ENCODE measurements at regions not wholly inside any gene's neighbourhood (a gene's known extent, or its start where the extent isn't known, plus 50 kb on each side); places are given as distances from the start of the nearest gene placed in this dataset.

- TF ChIP-seq USF2 (IDR thresholded peaks at IDR 0.05; ENCODE audit: borderline replicate concordance, low read depth, low read length) (no peak), TAF1 (IDR thresholded peaks at IDR 0.05; ENCODE audit: borderline replicate concordance, low read depth, low read length) (no peak), PBX3 (IDR thresholded peaks at IDR 0.05) (no peak), FOSL2 (IDR thresholded peaks at IDR 0.05; ENCODE audit: borderline replicate concordance, low read depth) (no peak), CTCF (IDR thresholded peaks at IDR 0.05) (peak; percentile 54), REST (IDR thresholded peaks at IDR 0.05; ENCODE audit: low read depth, low read length) (no peak), TCF12 (IDR thresholded peaks at IDR 0.05) (no peak), EZH2phosphoT487 (IDR thresholded peaks at IDR 0.05; ENCODE audit: borderline replicate concordance, low read depth) (no peak), TEAD4 (IDR thresholded peaks at IDR 0.05; ENCODE audit: borderline replicate concordance, insufficient read depth) (no peak), MXI1 (IDR thresholded peaks at IDR 0.05; ENCODE audit: low read depth, low read length) (no peak), JUND (IDR thresholded peaks at IDR 0.05) (no peak)
These were observed 131.6 kb upstream of the GRID2 start (continued) for GRCh38 chr4:92172203-92172602.

- POLR2A ChIA-PET, result no interaction called here
- Histone ChIP-seq H3F3A (replicated peaks; ENCODE audit: insufficient read depth) (no peaks in the 10 kb centered on the region), H3K36me3 (replicated peaks in 1 of 2; ENCODE audit: control insufficient read depth in 1 of 2, insufficient read depth in 2 of 2, low read length in 1 of 2) (no peaks in the 10 kb centered on the region), H3K9me2 (no peaks in the 10 kb centered on the region), H2AFZ (ENCODE audit: low read depth) (no peak overlapping the region), H3K27ac (ENCODE audit: low read depth in 2 of 2, low read length in 1 of 2) (no peak overlapping the region), H3K9me3 (no peaks in the 10 kb centered on the region), H4K20me1 (ENCODE audit: insufficient read depth) (no peaks in the 10 kb centered on the region), H3K79me2 (ENCODE audit: insufficient read depth) (no peaks in the 10 kb centered on the region), H3K27me3 (ENCODE audit: insufficient read depth) (no peaks in the 10 kb centered on the region), H3K9ac (no peak overlapping the region), H3K4me3 (ENCODE audit: low read depth in 2 of 2, low read length in 1 of 2) (no peak overlapping the region), H3K4me2 (no peak overlapping the region), H3K4me1 (ENCODE audit: control insufficient read depth in 1 of 2, insufficient read depth in 2 of 2, low read depth in 1 of 2, low read length in 1 of 2) (no peaks in the 10 kb centered on the region)
- no peak for DNase-seq
- TF ChIP-seq ZBTB33 (IDR thresholded peaks at IDR 0.05; ENCODE audit: borderline replicate concordance, low read depth) (no peak), TCF12 (IDR thresholded peaks at IDR 0.05) (no peak), MEF2A (IDR thresholded peaks at IDR 0.05; ENCODE audit: borderline replicate concordance, low read depth) (no peak), EZH2phosphoT487 (IDR thresholded peaks at IDR 0.05; ENCODE audit: borderline replicate concordance, low read depth) (no peak), MAX (IDR thresholded peaks at IDR 0.05; ENCODE audit: low read depth) (no peak), POLR2AphosphoS5 (IDR thresholded peaks at IDR 0.05; ENCODE audit: low read depth, low read length) (no peak), NRF1 (IDR thresholded peaks at IDR 0.05; ENCODE audit: low read depth, low read length) (no peak), JUND (IDR thresholded peaks at IDR 0.05) (no peak), NFIC (IDR thresholded peaks at IDR 0.05; ENCODE audit: borderline replicate concordance) (no peak)
- CTCF ChIA-PET, result no interaction called here
- 29% methylated on average over 1 of the region's 1 CpG for WGBS (ENCODE audit: low lambda C conversion rate)
These were observed 128.5 kb upstream of the GRID2 start for GRCh38 chr4:92175250-92175649.

All from SK-N-SH (cell line).